HEK293 (cell line): ENCODE measurements at regions not wholly inside any gene's neighbourhood (a gene's known extent, or its start where the extent isn't known, plus 50 kb on each side); places are given as distances from the start of the nearest gene placed in this dataset.
"Not testable (repeated sequence)": the region's sequence is repeated elsewhere in the genome, so short reads cannot be mapped to it uniquely, and the experiment has no call there.

Experiments
- CTCF ChIA-PET: fragments of 350-600 bp; formaldehyde crosslinking; extraction: SDS; loops from one replicate; lab custom pipeline; 2021; ENCODE audit warnings: antibody characterized with exemption; lab: Yijun Ruan, JAX
- POLR2A ChIA-PET: fragments of 300-600 bp; formaldehyde crosslinking; extraction: SDS; loops from one replicate; lab custom pipeline; 2020; ENCODE audit warnings: antibody characterized with exemption, inconsistent platforms; lab: Yijun Ruan, JAX
- H3K27ac ChIP-seq: fragments of 200-500 bp; sonication (Bioruptor generic); 2 replicates; pipeline ENCODE4 v1.5.1; 2014; ENCODE audit warnings: low read depth, low read length, control low read depth, inconsistent platforms; ENCODE audit errors: extremely low read depth
- H3K36me3 ChIP-seq, 2 experiments: fragments of 200-500 bp in 1 of 2; sonication (Bioruptor generic) in 1 of 2; 1 replicate in 1 of 2; 2 replicates in 1 of 2; pipeline ENCODE4 v1.5.1; 2014 to 2017; ENCODE audit warnings: inconsistent platforms in 2 of 2, low read length in 2 of 2; ENCODE audit not compliant: control insufficient read depth in 2 of 2, insufficient read depth in 1 of 2
- H3K4me1 ChIP-seq: fragments of 200-500 bp; sonication (Bioruptor generic); 2 replicates; pipeline ENCODE4 v1.5.1; 2014; ENCODE audit warnings: mild to moderate bottlenecking, low read length, inconsistent platforms; ENCODE audit not compliant: control insufficient read depth, insufficient read depth
- H3K4me3 ChIP-seq: 2 replicates; pipeline ENCODE4 v1.5.1; 2011; ENCODE audit warnings: low read depth, mild to moderate bottlenecking, control low read depth, low read length, moderate library complexity
- H3K9me3 ChIP-seq: fragments of 200-500 bp; sonication (Bioruptor generic); 2 replicates; pipeline ENCODE4 v1.5.1; 2014; ENCODE audit warnings: low read depth, low read length, inconsistent platforms; ENCODE audit not compliant: control insufficient read depth, insufficient read depth
- ATF2 ChIP-seq: fragments of 450-650 bp; formaldehyde crosslinking; IDR thresholded peaks from 2 replicates; pipeline ENCODE4 v1.5.1; 2016; ENCODE audit warnings: missing biosample characterization, missing genetic modification characterization, low read depth
- EGR2 ChIP-seq: fragments of 450-650 bp; formaldehyde crosslinking; IDR thresholded peaks from 2 replicates; pipeline ENCODE4 v1.5.1; 2016; ENCODE audit warnings: low read depth, missing biosample characterization, missing genetic modification characterization
- IKZF3 ChIP-seq: fragments of 450-650 bp; IDR thresholded peaks from 2 replicates; pipeline ENCODE4 v1.5.0; 2018; ENCODE audit warnings: missing biosample characterization, mild to moderate bottlenecking, missing genetic modification characterization, moderate library complexity
- KLF10 ChIP-seq: fragments of 450-650 bp; IDR thresholded peaks from 2 replicates; pipeline ENCODE4 v1.5.1; 2018; ENCODE audit warnings: missing biosample characterization, mild to moderate bottlenecking, missing genetic modification characterization
- SETDB1 ChIP-seq: IDR thresholded peaks from one replicate; pipeline ENCODE4 v1.6.1; 2017; ENCODE audit warnings: mild to moderate bottlenecking, low read length, moderate library complexity, mixed read lengths; ENCODE audit not compliant: insufficient read length
- SP7 ChIP-seq: fragments of 450-650 bp; formaldehyde crosslinking; IDR thresholded peaks from 2 replicates; pipeline ENCODE4 v1.5.1; 2016; ENCODE audit warnings: missing biosample characterization, missing genetic modification characterization
- WT1 ChIP-seq: fragments of 450-650 bp; formaldehyde crosslinking; IDR thresholded peaks from 2 replicates; pipeline ENCODE4 v1.5.1; 2016; ENCODE audit warnings: missing biosample characterization, missing genetic modification characterization
- ZEB2 ChIP-seq: fragments of 450-650 bp; formaldehyde crosslinking; IDR thresholded peaks from 2 replicates; pipeline ENCODE4 v1.5.1; 2016; ENCODE audit warnings: missing biosample characterization, missing genetic modification characterization
- ZNF148 ChIP-seq: fragments of 450-650 bp; formaldehyde crosslinking; IDR thresholded peaks from 2 replicates; pipeline ENCODE4 v1.5.0; 2017; ENCODE audit warnings: missing biosample characterization, missing genetic modification characterization, borderline replicate concordance
- ZNF157 ChIP-seq: fragments of 450-650 bp; formaldehyde crosslinking; IDR thresholded peaks from 2 replicates; pipeline ENCODE4 v1.5.1; 2016; ENCODE audit warnings: missing biosample characterization, missing genetic modification characterization
- ZNF184 ChIP-seq: fragments of 450-650 bp; IDR thresholded peaks from 2 replicates; pipeline ENCODE4 v1.5.1; 2018; ENCODE audit warnings: missing biosample characterization, mild to moderate bottlenecking, missing genetic modification characterization
- ZNF280D ChIP-seq: fragments of 450-650 bp; formaldehyde crosslinking; IDR thresholded peaks from 2 replicates; pipeline ENCODE4 v1.5.1; 2016; ENCODE audit warnings: missing biosample characterization, missing genetic modification characterization
- ZNF350 ChIP-seq: fragments of 450-650 bp; formaldehyde crosslinking; IDR thresholded peaks from 2 replicates; pipeline ENCODE4 v1.5.0; 2017; ENCODE audit warnings: missing biosample characterization, mild to moderate bottlenecking, missing genetic modification characterization
- ZNF514 ChIP-seq: fragments of 450-650 bp; formaldehyde crosslinking; IDR thresholded peaks from 2 replicates; pipeline ENCODE4 v1.5.1; 2016; ENCODE audit warnings: missing biosample characterization, missing genetic modification characterization
- ZNF571 ChIP-seq: fragments of 450-650 bp; formaldehyde crosslinking; IDR thresholded peaks from 2 replicates; pipeline ENCODE4 v1.5.0; 2017; ENCODE audit warnings: missing biosample characterization, missing genetic modification characterization
- ZNF623 ChIP-seq: fragments of 450-650 bp; formaldehyde crosslinking; IDR thresholded peaks from 2 replicates; pipeline ENCODE4 v1.5.1; 2016; ENCODE audit warnings: missing biosample characterization, missing genetic modification characterization
- ZNF629 ChIP-seq: fragments of 450-650 bp; formaldehyde crosslinking; IDR thresholded peaks from 2 replicates; pipeline ENCODE4 v1.5.1; 2017; ENCODE audit warnings: missing biosample characterization, missing genetic modification characterization
- ZNF792 ChIP-seq: fragments of 450-650 bp; formaldehyde crosslinking; IDR thresholded peaks from 2 replicates; pipeline ENCODE4 v1.5.1; 2016; ENCODE audit warnings: missing biosample characterization, missing genetic modification characterization
- ZNF830 ChIP-seq: fragments of 450-650 bp; IDR thresholded peaks from 2 replicates; pipeline ENCODE4 v1.5.0; 2018; ENCODE audit warnings: missing biosample characterization, missing genetic modification characterization, low read depth, mild to moderate bottlenecking, moderate library complexity
- ZNF837 ChIP-seq: fragments of 450-650 bp; formaldehyde crosslinking; IDR thresholded peaks from 2 replicates; pipeline ENCODE4 v1.5.1; 2016; ENCODE audit warnings: missing biosample characterization, missing genetic modification characterization
- ZSCAN30 ChIP-seq: fragments of 450-650 bp; IDR thresholded peaks from 2 replicates; pipeline ENCODE4 v1.5.1; 2018; ENCODE audit warnings: missing biosample characterization, mild to moderate bottlenecking, missing genetic modification characterization, moderate library complexity

- TF ChIP-seq ZNF148 (tag by site-specific recombination): no peak
- TF ChIP-seq, all 188 proteins: peak for 0
Measured at GRCh38 chr6:99143108-99143861, 195.5 kb upstream of the FBXL4 start (continued).

- H3K4me3 ChIP-seq, H3K9me3 ChIP-seq, POLR2A ChIA-PET, H3K4me1 ChIP-seq, H3K27ac ChIP-seq, H3K36me3 ChIP-seq: not testable (repeated sequence)
- CTCF ChIA-PET: interaction anchor here (0.6 to 5.7 kb wide), 2 partner anchors 10 to 554 kb away, joined by 4 to 28 read pairs; no protein-coding TSS in a partner anchor
Measured at GRCh38 chr6:99141906-99142305, 194.2 kb upstream of the FBXL4 start.

GRCh38 chr6:99138445-99138844 is 190.7 kb upstream of the FBXL4 start:
- CTCF ChIA-PET: interaction anchor here (0.9 to 5.7 kb wide), 4 partner anchors 9 to 19 kb away, joined by 3 to 28 read pairs (median 4); no protein-coding TSS in a partner anchor
- no peak overlapping the region for H3K27ac ChIP-seq
- TF ChIP-seq ZNF629 (tag by site-specific recombination) (no peak), ZNF514 (no peak), ZNF350 (tag by site-specific recombination) (no peak), SETDB1 (no peak), EGR2 (tag by site-specific recombination) (no peak), ZNF623 (tag by site-specific recombination) (no peak), ZNF157 (tag by site-specific recombination) (no peak)
- TF ChIP-seq, all 188 proteins: peak for 0
- Histone ChIP-seq H3K36me3 (no peaks in the 10 kb centered on the region), H3K4me1 (no peaks in the 10 kb centered on the region), H3K9me3 (no peaks in the 10 kb centered on the region), H3K4me3 (no peak overlapping the region)
- POLR2A ChIA-PET: no interaction called here

- CTCF ChIA-PET: interaction anchor here (0.7 to 5.7 kb wide), 4 partner anchors 14 to 1700 kb away, joined by 3 to 28 read pairs (median 4); no protein-coding TSS in a partner anchor
- POLR2A ChIA-PET: no interaction called here
Measured at GRCh38 chr6:99137314-99137713, 189.6 kb upstream of the FBXL4 start.

GRCh38 chr6:99136488-99136887 is 188.7 kb upstream of the FBXL4 start:
- Histone ChIP-seq H3K9me3 (no peaks in the 10 kb centered on the region), H3K36me3 (no peaks in the 10 kb centered on the region), H3K4me3 (no peak overlapping the region), H3K27ac (no peak overlapping the region), H3K4me1 (no peaks in the 10 kb centered on the region)
- POLR2A ChIA-PET: interaction anchor here (1.0 kb wide), 1 partner anchor 302 kb away, joined by 6 read pairs; the partner anchor contains the start of gene POU3F2
- TF ChIP-seq ZNF280D (tag by site-specific recombination) (no peak), WT1 (tag by site-specific recombination) (no peak), ZNF837 (tag by site-specific recombination) (no peak), ZNF792 (tag by site-specific recombination) (no peak), ATF2 (tag by site-specific recombination) (0 out of 2 replicates have a peak, but pooled peaks have one; percentile 14)
- CTCF ChIA-PET: interaction anchor here (5.7 kb wide), 1 partner anchor 15 kb away, joined by 28 read pairs; no protein-coding TSS in a partner anchor

More at GRCh38 chr6:99137314-99137713, 189.6 kb upstream of the FBXL4 start:
- Histone ChIP-seq H3K4me3 (no peak overlapping the region), H3K4me1 (no peaks in the 10 kb centered on the region), H3K9me3 (no peaks in the 10 kb centered on the region), H3K27ac (no peak overlapping the region), H3K36me3 (no peaks in the 10 kb centered on the region)
- no peak for TF ChIP-seq ZNF571 (tag by site-specific recombination)
- no peak for TF ChIP-seq SP7 (tag by site-specific recombination)
- no peak for TF ChIP-seq ZNF830 (tag by site-specific recombination)
- TF ChIP-seq KLF10 (tag by site-specific recombination): no peak
- TF ChIP-seq ZNF792 (tag by site-specific recombination): no peak
- no peak for TF ChIP-seq IKZF3 (tag by site-specific recombination)
- TF ChIP-seq ZEB2 (tag by site-specific recombination): no peak
- no peak for TF ChIP-seq ZNF184 (tag by site-specific recombination)
- TF ChIP-seq ZSCAN30 (tag by site-specific recombination): no peak
